ENCODE measurements at regions not wholly inside any gene's neighbourhood (a gene's known extent, or its start where the extent isn't known, plus 50 kb on each side); places are given as distances from the start of the nearest gene placed in this dataset.

- no peak for DNase-seq
Observed at GRCh38 chr10:47053081-47053798, 142.0 kb downstream of the PTPN20 start.

- no peak for DNase-seq
Observed at GRCh38 chr10:47054974-47055373, 143.7 kb downstream of the PTPN20 start.

- DNase-seq = no peak
Observed at GRCh38 chr10:47055386-47056246, 144.4 kb downstream of the PTPN20 start.

GRCh38 chr10:47056247-47056510 is 145.0 kb downstream of the PTPN20 start:
- DNase-seq = no peak

- DNase-seq = no peak
Observed at GRCh38 chr10:47057471-47057870, 146.2 kb downstream of the PTPN20 start.

- DNase-seq = no peak
Observed at GRCh38 chr10:47058032-47058702, 146.9 kb downstream of the PTPN20 start.

- no peak for DNase-seq
Observed at GRCh38 chr10:47058961-47059391, 147.7 kb downstream of the PTPN20 start.

- DNase-seq = no peak
Observed at GRCh38 chr10:47059606-47060311, 148.5 kb downstream of the PTPN20 start.

- DNase-seq = no peak
Observed at GRCh38 chr10:47060356-47060755, 149.1 kb downstream of the PTPN20 start.

GRCh38 chr10:47060993-47061500 is 149.8 kb downstream of the PTPN20 start:
- no peak for DNase-seq

- no peak for DNase-seq
Observed at GRCh38 chr10:47061776-47062175, 150.5 kb downstream of the PTPN20 start.

- no peak for DNase-seq
Observed at GRCh38 chr10:47062441-47063200, 151.4 kb downstream of the PTPN20 start.

- no peak for DNase-seq
Observed at GRCh38 chr10:47063858-47064257, 152.6 kb downstream of the PTPN20 start.

GRCh38 chr10:47065903-47066302 is 154.7 kb downstream of the PTPN20 start:
- DNase-seq = no peak

GRCh38 chr10:47067949-47068940 is 157.0 kb downstream of the PTPN20 start:
- no peak for DNase-seq

- no peak for DNase-seq
Observed at GRCh38 chr10:47070541-47070940, 159.3 kb downstream of the PTPN20 start.

GRCh38 chr10:47071891-47072290 is 160.7 kb downstream of the PTPN20 start:
- DNase-seq = no peak

GRCh38 chr10:47073967-47074366 is 162.7 kb downstream of the PTPN20 start:
- DNase-seq = no peak

- no peak for DNase-seq
Observed at GRCh38 chr10:47076949-47077361, 165.7 kb downstream of the PTPN20 start.

GRCh38 chr10:47077386-47077785 is 166.2 kb downstream of the PTPN20 start:
- no peak for DNase-seq

GRCh38 chr10:47077941-47078340 is 166.7 kb downstream of the PTPN20 start:
- no peak for DNase-seq

All from CD4-positive, alpha-beta T cell treated with Interleukin-21 for 1 hour (primary cell).